PC-3 (cell line): ENCODE measurements at regions not wholly inside any gene's neighbourhood (a gene's known extent, or its start where the extent isn't known, plus 50 kb on each side); places are given as distances from the start of the nearest gene placed in this dataset.

ENCODE experiments used
- CTCF ChIP-seq: fragments of 300-600 bp; sonication (generic); conservative IDR thresholded peaks from 2 replicates; pipeline ENCODE4 v1.5.1; 2017; ENCODE audit warnings: antibody characterized with exemption, low read depth, mild to moderate bottlenecking, low read length
- EZH2 ChIP-seq: fragments of 300-600 bp; sonication (generic); IDR thresholded peaks from one replicate; pipeline ENCODE4 v1.6.1; 2017; ENCODE audit warnings: antibody characterized with exemption, mild to moderate bottlenecking, low read length; ENCODE audit not compliant: unreplicated experiment
- EZH2phosphoT487 ChIP-seq: fragments of 300-600 bp; sonication (generic); IDR thresholded peaks from 2 replicates; pipeline ENCODE4 v1.6.1; 2018; ENCODE audit warnings: mild to moderate bottlenecking, antibody characterized with exemption, low read length, borderline replicate concordance

GRCh38 chr4:100042235-100042634, 92.2 kb upstream of the H2AZ1 start:
- TF ChIP-seq CTCF (no peak), EZH2phosphoT487 (no peak), EZH2 (no peak)
